ENCODE measurements at regions not wholly inside any gene's neighbourhood (a gene's known extent, or its start where the extent isn't known, plus 50 kb on each side); places are given as distances from the start of the nearest gene placed in this dataset.

DNA sequence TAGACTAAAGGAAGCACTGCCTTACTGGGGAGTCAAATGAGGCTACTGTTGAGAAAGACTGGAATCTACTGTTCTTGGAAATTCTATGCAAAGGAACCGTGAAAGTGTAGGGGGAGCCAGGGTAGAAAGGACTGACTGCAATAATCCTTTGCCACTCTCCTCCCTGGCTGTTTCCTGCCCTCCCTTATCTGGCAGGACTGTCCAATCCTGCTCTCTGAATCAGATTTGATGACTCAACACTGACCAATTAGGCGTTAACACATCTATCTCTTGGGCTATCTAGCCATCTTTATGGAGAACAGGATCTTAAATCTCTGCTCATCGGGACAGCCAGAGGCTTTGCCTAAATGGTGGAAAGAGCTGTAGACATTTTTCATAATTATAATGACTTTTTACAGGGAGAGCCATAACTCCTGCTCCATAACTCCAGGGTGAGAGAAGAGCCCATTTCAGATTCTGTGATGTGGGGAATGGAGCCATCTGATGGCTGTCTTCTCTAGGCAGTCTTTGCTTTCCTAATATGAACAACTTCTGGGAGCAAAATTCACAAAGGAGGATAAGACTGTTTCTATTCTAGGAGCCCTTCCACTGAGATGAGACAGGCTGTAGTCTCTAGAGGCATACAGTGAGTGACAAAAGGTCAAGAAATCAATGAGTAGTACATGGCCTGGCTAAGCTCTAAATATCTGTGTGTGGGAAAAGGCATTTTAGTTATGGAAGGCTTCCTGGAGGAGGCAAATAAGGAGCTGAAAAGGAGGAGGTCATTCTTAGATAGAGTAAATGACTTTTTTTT lies 68.9 kb upstream of the CISTR start:
- 100% methylated on average over 1 of the region's 3 CpGs for WGBS (ENCODE audit: insufficient coverage)
- ChIA-PET POLR2A (no interaction called here), CTCF (no interaction called here)
- ATAC-seq (ENCODE audit: low read depth) (no peak), DNase-seq (no peak)
- Mint-ChIP-seq H3K27ac (no peak overlapping the region), H3K4me3 (no peak overlapping the region), H3K9me3 (ENCODE audit: insufficient read depth) (no peaks in the 10 kb centered on the region), H3K4me1 (no peaks in the 10 kb centered on the region), H3K27me3 (peaks cover 29% of the 10 kb centered on the region)
- Histone ChIP-seq H3K27me3 (replicated peaks in 1 of 4; ENCODE audit: control extremely low read depth in 1 of 4, control insufficient read depth in 3 of 4, insufficient read depth in 4 of 4, low read length in 3 of 4) (peaks cover 0 to 42% (median 12%) of the 10 kb centered on the region in 4 experiments), H3K4me3 (ENCODE audit: control extremely low read depth in 1 of 5, extremely low read depth in 1 of 5, insufficient read depth in 1 of 5, low read depth in 2 of 5, low read length in 4 of 5) (no peak overlapping the region), H2AFZ (ENCODE audit: insufficient read depth, low read depth, low read length, poor library complexity, severe bottlenecking) (no peak overlapping the region), H3K4me1 (ENCODE audit: control insufficient read depth in 2 of 2, insufficient read depth in 2 of 2, low read length in 2 of 2) (no peaks in the 10 kb centered on the region), H3K4me2 (replicated peaks; ENCODE audit: low read depth, low read length, poor library complexity, severe bottlenecking) (no peak overlapping the region), H4K20me1 (ENCODE audit: control insufficient read depth, insufficient read depth, low read length, poor library complexity, severe bottlenecking) (no peaks in the 10 kb centered on the region), H3K9ac (ENCODE audit: low read length) (no peak overlapping the region), H3K9me3 (ENCODE audit: control extremely low read depth in 1 of 3, control insufficient read depth in 2 of 3, insufficient read depth in 1 of 3, low read length in 2 of 3) (no peaks in the 10 kb centered on the region), H3K36me3 (replicated peaks in 1 of 2; ENCODE audit: control extremely low read depth in 1 of 2, control insufficient read depth in 1 of 2, extremely low read depth in 1 of 2, insufficient read depth in 2 of 2, low read length in 1 of 2) (no peaks in the 10 kb centered on the region), H3K27ac (ENCODE audit: low read length in 2 of 2) (no peak overlapping the region), H3K79me2 (ENCODE audit: control insufficient read depth, insufficient read depth, low read length) (no peaks in the 10 kb centered on the region)
- intact Hi-C loops (cut with micrococcal nuclease), result no loop called here
- TF ChIP-seq EZH2 (IDR thresholded peaks at IDR 0.05; ENCODE audit: borderline replicate concordance, insufficient read depth, low read depth, low read length, poor library complexity, severe bottlenecking), result no peak
- no peak for TF ChIP-seq CTCF (IDR thresholded peaks at IDR 0.05)

GRCh38 chr12:53824001-53824712 lies 72.4 kb upstream of the CISTR start:
- ChIA-PET POLR2A (no interaction called here), CTCF (no interaction called here)
- Histone ChIP-seq H3K27ac (ENCODE audit: low read length in 2 of 2) (no peak overlapping the region), H3K9ac (ENCODE audit: low read length) (no peak overlapping the region), H2AFZ (ENCODE audit: insufficient read depth, low read depth, low read length, poor library complexity, severe bottlenecking) (no peak overlapping the region), H3K36me3 (replicated peaks in 1 of 2; ENCODE audit: control extremely low read depth in 1 of 2, control insufficient read depth in 1 of 2, extremely low read depth in 1 of 2, insufficient read depth in 2 of 2, low read length in 1 of 2) (no peaks in the 10 kb centered on the region), H3K4me3 (ENCODE audit: control extremely low read depth in 1 of 5, extremely low read depth in 1 of 5, insufficient read depth in 1 of 5, low read depth in 2 of 5, low read length in 4 of 5) (no peak overlapping the region), H4K20me1 (ENCODE audit: control insufficient read depth, insufficient read depth, low read length, poor library complexity, severe bottlenecking) (no peaks in the 10 kb centered on the region), H3K9me3 (ENCODE audit: control extremely low read depth in 1 of 3, control insufficient read depth in 2 of 3, insufficient read depth in 1 of 3, low read length in 2 of 3) (no peaks in the 10 kb centered on the region), H3K27me3 (replicated peaks in 1 of 4; ENCODE audit: control extremely low read depth in 1 of 4, control insufficient read depth in 3 of 4, insufficient read depth in 4 of 4, low read length in 3 of 4) (peaks cover 0 to 23% (median 3%) of the 10 kb centered on the region in 4 experiments), H3K4me1 (ENCODE audit: control insufficient read depth in 2 of 2, insufficient read depth in 2 of 2, low read length in 2 of 2) (no peaks in the 10 kb centered on the region), H3K4me2 (replicated peaks; ENCODE audit: low read depth, low read length, poor library complexity, severe bottlenecking) (no peak overlapping the region), H3K79me2 (ENCODE audit: control insufficient read depth, insufficient read depth, low read length) (no peaks in the 10 kb centered on the region)
- intact Hi-C loops (cut with micrococcal nuclease), result no loop called here
- 60% methylated on average over 6 of the region's 9 CpGs for WGBS (ENCODE audit: insufficient coverage)
- Mint-ChIP-seq H3K4me1 (no peaks in the 10 kb centered on the region), H3K27me3 (peaks cover 16% of the 10 kb centered on the region), H3K4me3 (no peak overlapping the region), H3K27ac (no peak overlapping the region), H3K9me3 (ENCODE audit: insufficient read depth) (no peaks in the 10 kb centered on the region)
- no peak for DNase-seq
- TF ChIP-seq CTCF (IDR thresholded peaks at IDR 0.05) (no peak), EZH2 (IDR thresholded peaks at IDR 0.05; ENCODE audit: borderline replicate concordance, insufficient read depth, low read depth, low read length, poor library complexity, severe bottlenecking) (no peak)
- ATAC-seq (ENCODE audit: low read depth), result no peak
